HG02973 (cell line): ENCODE measurements at regions not wholly inside any gene's neighbourhood (a gene's known extent, or its start where the extent isn't known, plus 50 kb on each side); places are given as distances from the start of the nearest gene placed in this dataset.

ENCODE experiments used
- ATAC-seq: cut with Tn5 transposase; IDR thresholded peaks from one replicate; pipeline ENCODE4 v1.9.1; 2021; ENCODE audit warnings: moderate library complexity; ENCODE audit not compliant: unreplicated experiment

DNA sequence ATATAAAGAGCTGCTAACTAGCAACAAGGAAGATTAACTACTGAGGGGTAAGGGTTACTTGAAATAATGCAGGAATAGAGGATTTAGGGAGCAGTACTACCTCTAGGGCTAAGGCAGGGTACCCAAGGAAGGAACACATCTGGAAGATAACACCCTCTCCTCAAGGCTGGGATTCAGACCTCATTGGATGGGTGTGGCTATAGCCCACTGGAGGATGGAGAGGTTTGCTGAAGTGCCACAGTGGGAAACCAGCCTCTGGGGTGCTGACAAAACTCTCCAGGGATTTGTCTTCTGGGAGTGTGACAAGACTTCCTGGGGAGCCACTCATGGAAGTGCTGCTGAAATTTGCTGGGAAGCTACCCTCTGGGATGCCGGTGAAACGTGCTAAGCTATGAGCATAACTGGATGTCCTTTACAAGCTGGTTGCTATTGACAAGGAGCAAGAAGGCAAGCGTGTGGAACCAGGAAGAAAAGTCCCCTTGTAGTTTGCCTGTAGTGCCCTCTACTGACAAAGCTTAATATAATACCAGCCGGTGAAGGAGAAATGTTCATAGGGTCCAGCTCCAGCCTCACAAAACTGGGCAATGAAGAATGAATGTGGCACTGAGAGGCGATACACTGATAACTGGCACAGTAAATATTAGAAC is 122.8 kb upstream of the USP24 start:
- no peak for ATAC-seq

DNA sequence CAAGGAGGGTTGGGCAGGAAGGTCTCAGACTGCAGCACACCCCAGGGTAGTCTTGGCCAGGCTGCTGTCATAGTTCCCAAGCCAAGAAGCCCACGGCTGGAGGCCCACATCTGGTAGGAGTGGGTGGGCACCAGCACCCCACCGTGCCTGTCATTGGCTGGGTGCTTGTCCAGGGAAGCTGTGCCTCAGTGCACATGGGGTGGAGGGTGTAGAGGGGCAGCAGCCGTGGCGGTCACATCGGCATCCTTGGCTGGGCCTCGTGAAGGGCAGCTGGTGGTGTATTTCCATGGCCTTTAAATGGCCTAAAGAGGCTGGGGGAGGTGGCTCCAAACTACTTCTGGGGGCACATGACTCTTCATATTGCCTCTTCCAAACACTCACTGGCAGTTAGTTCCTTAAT is 119.6 kb upstream of the USP24 start:
- no peak for ATAC-seq

DNA sequence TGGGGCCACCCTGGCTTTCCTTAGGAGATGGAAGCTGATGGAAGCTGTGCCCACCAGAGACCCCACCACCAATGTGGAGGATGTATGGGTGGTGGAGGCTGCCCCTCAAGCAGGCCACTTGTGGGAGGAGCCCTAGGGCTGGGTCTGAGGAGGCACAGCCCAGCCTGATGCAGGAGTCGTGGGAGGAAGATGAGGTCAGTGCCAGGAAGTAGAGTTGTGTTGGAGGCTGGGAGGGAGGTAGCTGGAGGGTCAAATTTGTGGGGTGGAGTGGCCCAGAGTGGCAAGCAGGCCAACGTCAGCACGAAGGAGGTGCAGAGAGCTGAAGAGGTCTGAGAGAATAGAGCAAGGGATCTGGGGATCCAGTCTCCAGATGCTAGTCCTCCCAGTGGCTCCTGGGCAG is 119.0 kb upstream of the USP24 start:
- no peak for ATAC-seq

DNA sequence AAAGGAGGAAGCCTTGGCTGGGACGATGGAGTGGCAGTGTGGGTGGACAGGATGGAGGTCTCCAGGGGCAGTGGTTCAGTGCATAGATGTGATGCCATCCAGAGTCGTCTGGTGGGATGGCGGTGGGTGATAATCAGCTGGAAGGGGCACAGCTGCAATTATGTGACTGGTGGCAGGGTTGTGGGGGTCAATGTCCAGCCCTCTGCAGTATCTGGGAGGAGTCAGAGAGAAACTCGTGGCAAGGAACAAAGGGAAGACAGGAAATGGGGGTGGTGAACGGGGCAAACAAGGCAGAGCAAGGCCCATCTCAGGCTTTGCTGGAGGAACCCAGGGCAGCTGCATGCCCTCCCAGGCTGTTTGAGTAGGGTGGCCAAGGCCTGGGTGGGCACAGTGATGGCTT is 118.3 kb upstream of the USP24 start:
- ATAC-seq: no peak

DNA sequence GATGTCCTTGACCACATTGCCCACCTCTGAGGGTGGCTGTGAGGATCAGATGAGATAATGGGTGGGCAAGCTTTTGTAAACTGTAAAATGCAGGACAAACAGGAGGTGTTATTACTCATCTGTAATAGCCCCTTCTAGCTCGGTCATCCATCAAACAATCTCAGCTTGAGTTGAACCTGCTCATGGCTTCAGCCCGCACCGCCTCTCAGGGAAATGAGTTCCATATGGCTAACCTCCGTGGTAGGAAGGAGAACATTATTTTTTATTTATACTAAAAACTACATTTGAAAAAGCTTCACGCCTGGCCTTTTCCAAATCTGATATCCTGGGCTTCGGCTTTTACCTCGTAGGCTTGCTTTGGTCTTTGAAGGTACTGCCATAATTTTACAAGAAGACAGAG is 116.2 kb upstream of the USP24 start:
- ATAC-seq: no peak

DNA sequence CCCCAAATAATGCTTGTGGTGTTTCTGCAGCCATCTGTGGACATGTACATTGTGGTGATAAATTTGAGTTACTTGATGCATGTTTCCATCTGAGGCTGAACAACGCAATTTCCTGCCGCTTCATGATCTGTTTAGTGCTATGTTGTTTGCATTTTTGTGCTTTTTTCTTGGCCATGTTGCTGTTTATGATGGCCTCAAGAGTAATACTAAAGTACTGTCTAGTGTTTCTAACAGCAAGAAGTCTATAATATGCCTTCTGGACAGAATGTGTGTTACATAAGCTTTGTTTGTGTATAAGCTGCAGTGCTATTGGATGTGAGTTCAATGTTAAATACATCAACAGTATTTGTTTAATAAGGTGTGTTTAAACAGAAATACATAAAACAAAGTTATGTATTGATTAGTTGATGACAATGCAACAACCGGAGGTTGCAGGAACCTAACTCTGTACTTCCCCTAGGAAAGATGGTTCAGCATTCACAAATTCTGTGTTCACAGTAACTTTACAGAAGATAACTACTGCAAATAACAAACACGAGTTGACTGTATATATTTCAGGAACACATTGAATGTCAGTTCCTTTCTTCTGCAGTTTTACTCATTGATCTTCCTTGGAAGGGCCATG is 114.8 kb upstream of the USP24 start:
- no peak for ATAC-seq

DNA sequence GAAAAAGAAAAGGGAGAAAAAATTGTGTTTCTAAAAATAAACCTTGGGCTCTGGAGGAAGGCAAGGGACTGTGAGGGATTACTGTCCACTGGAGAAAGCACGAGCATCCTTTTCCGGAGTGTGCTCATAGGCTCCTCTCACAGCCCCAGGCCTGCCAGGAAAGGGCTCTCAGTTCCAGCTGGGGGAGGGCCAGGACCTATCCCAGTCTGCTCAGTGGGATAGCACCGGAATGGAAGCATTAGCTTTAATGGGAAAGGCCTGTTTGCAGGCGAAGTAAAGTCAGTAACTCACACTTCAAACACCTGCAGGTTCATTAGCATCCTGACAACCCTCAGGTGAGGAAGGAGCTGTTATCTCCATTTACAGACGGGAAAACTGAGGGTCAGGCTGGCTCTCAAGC is 113.9 kb upstream of the USP24 start:
- ATAC-seq: no peak

DNA sequence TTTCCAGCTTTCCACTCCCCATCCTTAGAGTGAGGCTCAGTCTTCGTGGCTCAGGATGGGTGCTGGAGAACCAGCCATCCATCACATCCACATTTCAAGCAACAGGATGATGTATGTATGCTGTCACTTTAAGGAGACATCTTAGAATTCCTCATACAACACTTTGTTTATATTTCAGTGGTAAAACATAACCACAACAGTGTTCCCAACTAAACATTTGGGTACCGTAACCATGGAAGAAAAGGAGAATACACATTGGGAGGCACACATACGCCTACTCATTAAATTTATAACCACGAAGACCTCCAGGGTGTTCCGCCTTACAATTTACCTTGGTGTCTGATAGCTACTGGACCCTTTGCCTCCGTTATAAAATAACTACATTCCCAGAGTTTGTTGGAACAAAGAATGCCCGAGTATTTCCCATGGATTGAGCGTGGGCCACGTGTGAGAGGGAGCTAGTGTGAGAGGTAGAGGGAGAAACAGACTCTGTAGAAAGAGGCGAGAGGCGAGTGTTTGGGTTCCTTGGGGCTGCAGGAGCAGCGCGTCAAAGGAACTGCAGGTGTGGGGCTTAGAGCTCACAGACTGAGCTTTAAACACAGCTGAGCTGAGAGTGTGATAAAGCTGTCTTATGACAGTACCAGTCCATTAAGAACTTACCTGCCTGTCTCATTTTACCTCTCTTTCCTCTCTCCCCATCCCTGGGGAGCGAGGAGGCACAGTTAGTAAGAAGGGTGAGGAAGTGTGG is 111.5 kb upstream of the USP24 start:
- no peak for ATAC-seq

DNA sequence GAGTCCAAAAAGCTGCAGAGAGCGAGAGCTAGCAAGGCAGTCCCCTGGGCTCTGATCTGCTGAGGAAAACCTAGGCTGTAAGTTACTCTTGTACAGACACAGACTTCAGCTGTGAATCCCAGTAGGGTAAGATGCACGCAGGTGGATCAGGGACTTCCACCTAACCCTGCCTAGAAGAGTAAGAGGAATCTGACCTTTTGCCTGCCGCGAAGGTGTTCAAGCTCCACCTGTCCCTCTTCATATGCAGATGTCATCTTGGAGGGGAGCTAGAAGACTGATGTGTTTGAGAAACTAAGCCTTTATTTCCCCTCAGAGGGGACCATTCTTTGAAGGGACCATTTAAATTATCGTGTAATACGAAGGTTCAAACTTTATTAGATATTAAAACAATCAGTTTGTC is 108.6 kb upstream of the USP24 start:
- ATAC-seq: no peak

DNA sequence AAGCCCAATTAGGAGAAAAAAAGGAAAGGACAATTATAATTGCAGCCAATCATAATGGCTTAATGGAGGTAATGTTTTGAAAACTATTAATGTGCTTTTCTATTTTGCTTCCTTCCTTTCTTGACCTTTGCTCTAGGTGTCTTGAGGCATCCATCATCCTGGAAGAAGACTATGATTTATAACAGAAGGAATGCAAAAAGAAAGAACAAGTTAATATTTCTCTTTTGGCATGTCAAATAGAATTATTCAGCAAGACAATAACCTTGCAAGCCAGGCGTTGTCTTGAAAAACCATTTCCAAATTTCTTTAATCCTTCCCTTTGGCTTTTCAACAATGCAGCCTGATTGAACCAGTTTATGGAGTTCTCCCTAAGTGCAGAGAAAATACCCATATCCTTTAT is 107.7 kb upstream of the USP24 start:
- no peak for ATAC-seq

DNA sequence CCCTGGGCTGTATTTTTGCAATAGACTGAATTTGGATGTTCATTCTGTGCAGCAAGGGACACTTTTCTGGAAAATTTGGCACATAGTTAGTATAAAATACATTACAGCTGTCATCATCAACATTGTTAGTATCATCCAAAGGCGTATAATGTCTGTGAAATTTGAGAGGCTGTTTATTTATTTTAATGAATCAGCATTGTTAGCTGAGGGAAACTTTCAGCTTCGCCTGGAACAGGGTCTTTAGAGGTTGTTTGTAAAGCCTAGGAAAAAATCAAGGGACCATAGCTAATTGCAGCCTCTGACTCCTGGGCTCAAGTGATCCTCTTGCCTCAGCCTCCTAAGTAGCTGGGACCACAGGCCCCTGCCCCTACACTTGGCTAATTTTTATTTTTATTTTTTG is 106.8 kb upstream of the USP24 start:
- ATAC-seq: no peak

DNA sequence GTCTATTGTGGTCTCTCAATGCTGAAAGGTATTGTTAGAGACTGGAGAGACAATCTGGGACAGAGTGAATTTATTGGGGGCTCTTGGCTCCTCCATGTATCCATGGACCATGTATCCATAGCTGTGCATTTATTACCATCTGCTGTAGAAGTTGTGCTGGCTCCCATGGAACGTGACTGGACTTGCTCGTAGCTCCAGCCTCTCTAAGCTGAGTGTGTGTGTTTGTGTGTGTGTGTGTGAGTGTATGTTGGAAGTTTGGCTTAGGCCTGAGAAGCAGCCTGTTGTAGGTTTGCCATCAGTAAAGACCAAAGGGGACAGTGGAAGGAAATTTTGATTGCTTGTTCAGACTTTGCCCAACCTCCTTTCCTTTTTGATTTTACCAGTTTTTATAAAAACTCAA is 105.7 kb upstream of the USP24 start:
- no peak for ATAC-seq

DNA sequence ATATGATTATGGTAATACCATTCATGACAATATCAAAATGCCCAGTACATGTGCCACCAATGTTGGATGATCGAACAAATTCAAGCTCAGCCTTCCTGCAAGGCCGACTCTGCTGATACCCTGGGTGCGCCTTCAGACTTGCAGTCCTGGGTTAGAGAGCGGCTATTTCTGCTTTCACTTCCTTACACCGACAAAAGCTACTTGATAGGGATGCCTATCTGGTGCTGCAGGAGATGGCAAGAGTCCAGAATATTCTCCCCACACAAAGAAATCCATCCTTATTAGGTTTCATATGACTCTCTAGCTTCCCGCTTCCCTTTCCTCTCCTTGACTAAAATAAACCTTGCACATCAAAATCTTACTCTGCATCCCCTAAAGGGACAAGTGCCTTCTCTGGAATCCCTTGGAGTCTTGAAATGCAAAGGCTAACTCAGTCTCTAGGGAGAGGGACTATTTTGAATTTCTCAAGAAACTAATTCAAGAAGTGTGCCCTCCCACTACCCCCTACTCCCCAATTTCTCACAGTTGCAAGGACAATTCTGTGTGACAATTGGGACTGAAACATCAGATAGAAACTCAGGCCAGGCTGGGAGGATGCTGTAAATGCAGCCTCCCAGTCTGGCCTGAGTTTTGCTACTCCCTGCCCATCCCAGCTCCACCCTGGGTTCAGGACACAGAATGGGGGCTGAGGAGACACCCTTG is 103.1 kb upstream of the USP24 start:
- ATAC-seq: no peak

DNA sequence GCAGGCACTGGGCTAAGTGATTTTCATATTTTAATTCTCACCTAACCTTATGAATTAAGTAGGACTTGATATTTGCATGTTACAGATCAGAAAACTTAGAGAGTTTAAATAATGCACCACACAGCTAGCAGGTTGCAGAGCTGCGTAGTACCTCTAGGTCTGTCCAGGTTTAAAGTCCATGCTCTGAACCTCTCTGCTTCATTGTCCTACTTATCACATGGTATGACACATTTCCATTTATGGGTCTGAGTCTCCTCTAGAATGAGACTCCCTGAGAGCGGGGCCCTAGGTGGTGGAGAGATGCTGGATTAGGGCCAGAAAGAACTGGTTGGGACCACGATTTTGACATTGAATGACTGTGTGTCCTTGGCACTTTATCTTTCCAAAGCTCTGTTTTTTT is 102.5 kb upstream of the USP24 start:
- ATAC-seq: no peak

DNA sequence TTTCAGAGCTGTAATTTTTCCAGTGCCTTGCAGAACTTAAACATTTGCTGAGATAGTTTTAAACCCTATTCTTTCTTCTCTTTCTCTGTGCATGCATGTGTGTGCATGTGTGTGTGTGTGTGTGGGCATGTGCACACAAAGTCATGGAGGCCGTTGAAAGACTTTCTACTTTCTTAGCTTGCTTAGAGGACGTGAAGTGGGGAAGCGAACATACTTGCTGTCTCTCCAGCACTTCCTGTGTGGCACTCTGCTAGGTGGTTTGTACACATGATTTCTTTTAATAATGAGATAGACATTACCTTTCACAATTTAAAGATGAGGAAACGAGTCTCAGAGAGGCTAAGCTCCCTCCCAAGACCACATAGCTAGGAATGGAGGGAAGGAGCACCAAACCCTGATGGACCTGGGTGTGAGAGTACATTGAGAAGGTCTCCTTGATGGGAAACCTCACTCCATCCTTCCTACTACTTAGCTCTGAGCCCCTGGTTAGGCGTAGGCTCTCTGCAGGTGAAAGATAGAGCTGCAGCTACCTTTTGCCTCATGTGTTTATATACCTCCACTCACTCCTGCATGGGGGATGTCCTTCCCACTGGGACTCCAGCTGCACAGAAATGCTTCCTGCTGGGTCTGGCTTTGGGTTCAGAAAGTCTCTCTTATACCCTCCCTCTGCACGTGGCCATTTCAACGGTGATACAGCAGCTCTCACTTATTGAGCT is 101.9 kb upstream of the USP24 start:
- no peak for ATAC-seq

DNA sequence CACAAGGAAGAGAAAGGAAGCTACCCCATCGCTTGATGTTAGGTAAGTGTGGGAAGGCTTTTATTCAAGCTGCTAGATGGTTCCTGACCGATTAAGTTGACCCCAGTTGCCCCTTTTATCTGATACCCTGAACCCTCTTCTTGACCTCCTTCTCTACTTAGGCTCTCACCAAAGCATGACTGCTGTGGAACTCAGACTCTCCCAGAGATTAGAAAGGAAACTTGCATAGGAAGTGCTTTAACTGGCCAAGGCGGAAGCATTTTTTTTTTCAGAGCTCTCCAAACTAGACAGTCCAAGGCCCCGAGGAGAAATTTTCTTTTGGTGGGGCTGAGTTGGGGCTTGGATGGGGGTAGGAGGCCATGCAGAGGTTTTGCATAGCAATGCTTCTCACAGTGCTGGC is 101.3 kb upstream of the USP24 start:
- ATAC-seq: no peak

DNA sequence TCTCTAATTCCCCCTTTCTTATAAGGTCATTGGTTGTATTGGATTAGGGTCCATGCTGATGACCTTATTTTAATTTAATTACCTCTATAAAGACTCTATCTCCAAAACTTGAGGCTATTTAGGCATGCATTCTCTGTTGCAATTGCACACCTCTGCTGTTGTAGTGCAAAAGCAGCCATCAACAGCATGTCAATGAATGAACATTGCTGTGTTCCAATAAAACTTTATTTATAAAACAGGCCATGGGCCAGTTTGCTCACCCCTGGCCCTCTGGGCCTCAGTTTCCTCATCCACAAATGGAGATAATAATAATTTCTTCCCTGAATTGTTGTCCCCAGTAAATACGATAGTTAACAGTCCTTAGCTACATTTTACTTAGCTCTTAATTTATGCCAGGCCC is 100.4 kb upstream of the USP24 start:
- no peak for ATAC-seq

DNA sequence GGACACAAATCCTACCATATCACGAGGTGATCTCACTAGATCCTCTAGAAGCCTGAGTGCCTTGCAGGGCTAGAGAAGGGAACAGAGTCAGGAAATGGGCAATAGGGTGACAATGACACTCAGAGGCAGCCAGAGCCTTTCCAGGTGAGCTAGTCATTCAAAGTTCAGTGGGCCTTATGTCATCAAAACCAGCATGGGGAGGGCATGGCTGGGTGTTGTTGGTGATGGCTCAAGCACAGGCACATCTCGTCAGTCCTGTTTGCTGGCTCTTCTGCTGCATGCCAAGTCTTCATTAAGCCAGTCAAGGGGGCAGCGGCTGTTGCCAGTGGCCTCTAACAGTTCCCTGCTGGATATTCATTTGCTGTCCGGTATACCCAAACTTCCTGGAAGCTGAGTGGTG is 99.6 kb upstream of the USP24 start:
- ATAC-seq: no peak

DNA sequence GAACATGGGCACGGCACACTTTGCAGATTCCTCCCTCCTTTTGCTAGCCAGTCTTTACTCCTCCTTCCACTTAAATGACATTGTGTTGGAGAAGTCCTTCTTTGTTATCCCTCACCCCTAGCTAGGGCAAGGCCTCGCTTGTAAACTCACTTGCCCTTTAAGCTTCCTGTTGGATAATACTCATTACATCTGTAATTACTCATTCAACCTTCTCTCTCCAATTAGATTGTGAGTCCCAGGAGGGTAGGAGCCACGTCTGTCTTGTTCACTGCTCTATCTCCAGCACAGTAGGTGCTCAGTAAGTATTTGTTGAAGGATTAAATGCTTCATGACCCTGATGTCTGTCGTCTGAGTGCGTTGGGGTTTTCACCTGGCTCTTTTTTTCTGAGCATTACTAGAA is 98.7 kb upstream of the USP24 start:
- ATAC-seq: no peak

DNA sequence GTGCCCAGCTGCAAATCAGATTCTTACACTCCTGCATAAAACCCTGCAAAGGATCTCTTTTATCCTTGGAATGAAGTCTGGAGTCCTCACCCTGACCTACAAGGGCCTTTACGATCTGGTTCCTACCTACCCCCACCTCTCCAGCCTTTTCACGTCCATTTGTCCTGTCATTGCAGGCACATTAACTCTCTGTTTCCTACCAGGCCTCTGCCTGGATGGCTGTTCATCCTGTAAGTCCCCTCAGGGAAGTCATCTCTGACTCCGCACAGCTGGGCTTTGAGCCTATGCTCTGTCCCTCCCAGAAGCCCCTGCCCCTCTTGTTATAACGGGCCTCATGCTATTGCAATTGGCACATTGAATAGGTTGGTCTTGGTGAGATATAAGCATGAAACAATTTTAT is 96.8 kb upstream of the USP24 start:
- no peak for ATAC-seq

DNA sequence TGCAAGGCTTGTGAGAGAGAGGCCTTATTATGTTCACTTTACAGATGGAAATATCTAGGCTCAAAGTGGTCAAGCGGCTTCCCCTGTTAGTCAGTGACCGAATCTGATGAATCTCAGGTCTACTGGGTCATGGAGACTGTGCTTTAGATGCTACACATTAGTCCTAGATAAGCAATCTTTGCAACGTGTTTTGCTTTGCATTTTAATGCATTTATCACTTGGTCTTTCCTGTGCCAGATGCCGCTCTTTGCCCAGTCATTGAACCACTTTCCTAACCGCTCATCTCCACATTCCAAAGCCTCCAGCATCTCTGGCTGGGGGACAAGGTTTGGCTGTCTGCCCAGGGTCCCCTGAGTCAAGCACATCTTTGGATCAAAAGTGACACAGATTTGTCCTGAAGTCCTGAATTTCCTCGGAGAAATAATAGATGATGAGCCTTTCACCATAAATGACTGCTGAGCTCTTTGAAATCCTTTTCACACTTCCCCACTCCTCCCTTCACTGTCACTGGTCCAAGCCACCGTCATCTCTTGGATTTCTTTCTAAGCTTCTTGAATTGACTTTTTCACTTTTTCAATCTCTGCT is 96.0 kb upstream of the USP24 start:
- ATAC-seq: no peak
